HG02623 (cell line): ENCODE measurements at regions not wholly inside any gene's neighbourhood (a gene's known extent, or its start where the extent isn't known, plus 50 kb on each side); places are given as distances from the start of the nearest gene placed in this dataset.

ENCODE experiments used
- ATAC-seq: cut with Tn5 transposase; IDR thresholded peaks from one replicate; pipeline ENCODE4 v1.9.1; 2021; ENCODE audit warnings: moderate library complexity; ENCODE audit not compliant: unreplicated experiment

- no peak for ATAC-seq
Observed at GRCh38 chr9:687994-688393, 153.5 kb upstream of the DMRT1 start.

DNA sequence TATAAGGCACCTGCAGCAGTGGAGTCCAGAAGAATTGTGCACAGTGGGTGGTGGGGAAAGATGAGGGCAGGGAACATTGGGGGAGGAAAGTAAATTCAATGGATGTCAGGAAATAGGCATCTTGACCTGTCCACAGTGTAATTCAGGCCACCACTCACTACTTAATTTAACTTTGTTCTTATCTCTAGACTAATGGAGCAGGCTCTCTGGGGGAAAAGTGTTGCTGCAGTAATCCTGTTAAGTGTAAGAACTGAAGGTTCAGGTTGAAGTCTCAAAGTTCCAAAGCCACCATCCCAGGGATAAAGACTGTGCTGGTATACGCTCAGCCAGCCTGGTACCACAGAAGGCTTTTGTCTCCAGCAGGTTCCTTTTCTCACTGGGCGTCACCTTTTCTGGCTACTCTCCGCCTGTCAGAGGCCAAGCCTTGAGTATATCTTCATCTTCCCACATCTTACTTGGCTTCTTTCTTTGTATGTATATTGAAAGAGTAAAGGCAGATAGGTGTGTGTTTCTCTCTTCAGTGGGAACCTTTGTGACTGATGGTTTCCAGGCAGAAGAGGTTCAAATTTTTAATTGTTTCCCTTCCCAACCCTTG, 150.9 kb upstream of the DMRT1 start:
- no peak for ATAC-seq

GRCh38 chr9:691825-692400, 149.6 kb upstream of the DMRT1 start:
- no peak for ATAC-seq

DNA sequence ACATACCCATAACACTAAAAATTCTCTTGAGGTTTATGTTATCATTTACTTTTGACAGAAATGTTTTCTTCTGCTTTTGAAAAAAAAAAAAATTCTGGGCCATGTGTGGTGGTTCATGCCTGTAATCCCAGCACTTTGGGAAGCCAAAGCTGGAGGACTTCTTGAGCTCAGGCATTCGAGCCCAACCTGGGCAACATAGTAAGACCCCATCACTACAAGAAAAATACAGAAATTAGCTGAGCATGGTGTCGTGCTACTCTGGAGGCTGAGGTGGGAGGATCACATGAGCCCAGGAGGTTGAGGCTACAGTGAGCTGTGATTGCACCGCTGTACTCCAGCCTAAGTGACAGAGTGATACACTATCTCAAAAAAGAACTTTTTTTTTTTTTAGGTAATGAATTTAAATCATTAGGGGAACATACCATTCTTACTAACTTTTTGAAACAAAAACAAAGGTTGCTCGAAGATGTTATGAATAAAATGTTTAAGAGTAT, 148.8 kb upstream of the DMRT1 start:
- ATAC-seq = no peak

DNA sequence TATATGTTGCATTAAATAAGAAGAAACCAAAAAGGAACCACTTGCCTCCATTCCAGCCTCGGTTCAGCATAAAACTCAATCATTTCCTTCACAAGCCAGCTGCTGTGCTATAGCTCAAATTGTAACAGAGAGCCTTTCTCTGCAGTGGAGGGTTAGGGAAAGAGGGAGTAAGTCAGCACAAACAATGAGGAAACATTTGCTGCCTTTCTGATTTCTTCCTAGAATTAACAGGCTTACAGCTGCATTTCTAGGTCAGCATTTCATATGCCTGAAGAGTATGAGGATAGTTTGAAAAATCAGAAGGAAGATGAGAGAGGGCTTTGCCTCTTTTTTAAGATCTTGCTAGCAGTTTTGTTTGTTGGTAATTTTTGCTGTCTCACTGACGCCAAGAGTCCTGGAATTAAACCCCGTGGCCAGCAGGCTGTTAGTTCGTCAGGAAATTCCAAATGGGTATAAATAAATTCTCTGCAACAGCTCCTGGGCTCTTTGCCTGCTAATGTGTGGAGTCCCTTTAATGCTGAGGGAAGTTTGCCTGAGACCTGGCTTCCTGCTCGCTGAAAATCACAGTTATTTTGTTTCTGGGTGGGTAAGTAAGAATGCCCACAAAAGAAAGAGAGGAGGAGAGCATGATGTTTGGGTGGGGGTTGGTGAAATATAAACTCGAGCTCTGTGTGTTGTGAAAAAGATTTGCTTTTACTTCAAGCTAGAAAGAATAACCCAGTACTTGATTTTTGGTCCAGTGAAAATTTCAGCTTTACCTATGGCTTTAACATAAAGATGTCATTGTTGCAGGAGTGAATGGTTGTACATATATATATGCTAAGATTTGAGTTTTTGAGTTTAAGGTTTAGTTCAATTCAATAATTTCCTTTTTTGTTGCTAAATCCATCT, 148.1 kb upstream of the DMRT1 start:
- ATAC-seq = no peak

GRCh38 chr9:694092-694402, 147.4 kb upstream of the DMRT1 start:
- no peak for ATAC-seq

- ATAC-seq = no peak
Observed at GRCh38 chr9:694403-695154, 146.9 kb upstream of the DMRT1 start.

- no peak for ATAC-seq
Observed at GRCh38 chr9:695252-695651, 146.2 kb upstream of the DMRT1 start.

DNA sequence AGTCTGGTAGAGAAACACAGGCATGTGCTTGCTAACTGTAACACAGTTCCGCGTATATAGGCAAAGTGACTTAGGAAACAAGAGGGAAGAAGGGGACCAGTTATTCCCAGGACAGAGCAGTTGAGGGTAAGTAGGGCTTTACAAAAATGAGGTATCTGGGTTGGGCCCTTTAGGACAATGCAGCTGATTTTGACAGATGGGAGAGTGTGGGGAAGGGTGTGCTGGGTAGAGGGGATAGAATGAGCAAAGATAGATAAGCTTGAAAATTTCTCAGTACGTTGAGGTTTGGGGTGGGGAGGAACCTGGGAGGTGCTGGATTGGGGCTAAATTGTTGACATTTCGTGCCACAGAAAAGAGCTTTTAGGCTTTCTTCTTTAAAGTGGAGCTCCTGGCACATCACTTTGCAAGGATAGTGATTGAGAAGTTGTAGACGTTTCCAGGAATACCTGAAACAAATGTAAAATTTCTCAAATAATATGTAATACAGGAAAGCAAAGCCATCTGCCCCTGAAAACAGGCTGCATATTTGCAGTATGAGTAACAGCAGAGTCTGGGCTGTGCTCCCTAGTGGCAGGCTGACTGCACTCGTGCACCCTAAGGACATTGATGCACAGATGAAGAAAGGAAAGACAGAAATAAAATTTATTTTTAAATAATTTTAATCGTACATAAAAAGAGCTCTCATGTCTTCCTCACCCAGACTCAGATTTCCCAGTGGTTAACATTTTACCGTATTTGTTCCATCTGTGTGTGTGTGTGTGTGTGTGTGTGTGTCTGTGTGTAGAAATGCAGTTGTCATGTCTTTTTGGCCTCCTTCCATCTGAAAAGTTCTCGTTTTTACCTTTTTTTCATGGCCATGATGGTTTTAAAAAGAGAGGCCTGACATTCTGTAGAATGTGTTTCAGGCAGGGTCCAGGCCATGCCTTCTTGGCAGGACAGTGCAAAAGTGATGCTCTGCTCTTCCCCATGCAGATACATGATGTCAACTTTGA, 144.9 kb upstream of the DMRT1 start:
- ATAC-seq = no peak

DNA sequence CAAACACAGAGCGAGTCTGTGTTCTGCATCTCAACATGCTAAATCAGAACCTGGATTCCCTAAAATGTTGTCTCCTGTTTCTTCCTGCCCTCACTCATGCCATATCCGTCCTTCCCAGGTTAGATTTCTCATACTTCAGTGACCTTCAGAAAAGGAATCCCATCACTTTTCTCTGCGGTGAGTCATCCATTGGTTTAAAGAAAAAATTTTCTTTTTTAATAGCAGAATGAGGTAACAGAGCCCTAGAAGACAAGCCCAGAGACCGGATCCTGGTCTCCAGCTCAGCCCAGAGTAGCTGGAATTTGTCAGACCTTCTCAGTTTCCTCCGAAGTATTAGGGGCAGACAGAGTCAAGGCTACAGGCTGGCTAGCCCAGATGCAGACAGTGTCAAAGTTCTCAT, 143.2 kb upstream of the DMRT1 start:
- no peak for ATAC-seq

- no peak for ATAC-seq
Observed at GRCh38 chr9:698954-699353, 142.5 kb upstream of the DMRT1 start.

DNA sequence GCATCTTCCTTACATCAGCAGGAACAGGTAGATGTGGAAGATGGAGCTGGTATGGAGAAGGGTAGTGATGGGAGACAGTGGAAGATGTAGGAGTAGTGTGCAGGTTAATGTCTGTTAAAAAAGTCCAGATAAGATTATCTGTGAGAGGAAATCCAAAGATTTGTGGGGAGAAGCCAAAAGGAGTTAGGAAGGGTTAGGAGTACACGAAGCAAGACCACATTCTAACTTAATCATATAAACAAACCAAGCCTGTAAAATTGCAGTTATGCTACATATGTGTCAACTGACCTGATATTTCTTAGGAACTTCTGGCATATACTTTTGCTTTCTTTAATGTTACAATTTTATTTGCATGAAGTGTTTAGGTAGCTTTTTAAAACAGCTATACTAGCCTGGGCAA, 142.1 kb upstream of the DMRT1 start:
- ATAC-seq = no peak

DNA sequence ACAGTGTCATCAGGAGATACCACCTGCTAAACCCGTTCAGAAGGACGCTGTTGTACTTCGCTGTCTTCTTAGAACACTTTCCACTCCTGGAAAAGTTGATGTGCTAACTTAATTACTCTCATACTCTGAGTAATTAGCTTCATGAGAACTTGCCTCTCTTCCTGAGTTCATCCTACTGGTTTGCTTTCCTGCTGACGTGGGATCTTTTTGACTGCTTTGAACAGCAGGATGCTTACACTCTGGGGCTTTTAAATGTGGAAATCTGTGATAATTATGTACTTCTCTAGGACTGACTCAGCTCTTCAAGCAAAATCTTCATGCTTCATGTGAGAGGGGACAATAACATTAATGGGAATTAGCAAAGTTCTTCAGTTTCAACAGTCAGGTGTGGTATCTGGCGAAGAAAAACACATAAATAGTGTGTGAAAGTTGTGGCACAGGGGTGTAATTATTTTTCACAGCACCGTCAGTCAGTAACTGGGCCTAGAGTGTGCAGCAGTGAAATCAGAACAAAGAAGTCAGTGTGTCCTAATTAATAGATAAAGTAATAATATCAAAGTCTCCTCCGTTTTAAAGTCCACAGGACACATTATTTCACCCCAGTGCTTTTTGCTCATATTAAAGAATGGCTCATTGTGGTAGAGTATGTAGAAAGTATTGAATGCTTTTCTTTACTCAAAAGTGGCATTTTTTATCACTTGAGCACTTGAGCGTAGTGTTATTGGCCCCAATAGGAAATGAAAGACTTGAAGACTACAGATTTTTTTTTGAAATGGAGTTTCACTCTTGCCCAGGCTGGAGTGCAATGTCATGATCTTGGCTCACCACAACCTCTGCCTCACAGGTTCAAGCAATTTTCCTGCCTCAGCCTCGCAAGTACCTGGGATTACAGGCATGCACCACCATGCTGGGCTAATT, 140.9 kb upstream of the DMRT1 start:
- no peak for ATAC-seq

- no peak for ATAC-seq
Observed at GRCh38 chr9:703392-703791, 138.1 kb upstream of the DMRT1 start.

DNA sequence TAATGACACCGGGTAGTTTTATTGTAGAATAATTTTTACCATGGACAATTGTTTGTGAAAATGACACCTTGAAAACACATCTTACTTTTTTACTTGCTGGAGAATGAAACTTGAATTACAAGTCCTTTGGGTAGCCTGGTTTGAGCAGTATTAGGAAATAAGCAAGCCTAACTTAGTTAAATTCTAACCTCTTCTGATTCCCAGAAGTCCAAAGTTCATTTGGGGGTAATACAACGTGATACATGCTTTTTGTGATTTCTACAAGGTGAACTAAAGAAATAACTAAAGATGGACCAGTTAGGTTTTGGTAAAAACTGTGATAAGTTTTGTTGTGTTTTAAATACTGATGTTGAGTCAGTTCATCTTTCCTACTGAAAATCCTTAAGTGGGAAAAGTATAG, 135.4 kb upstream of the DMRT1 start:
- ATAC-seq = no peak

GRCh38 chr9:706606-707459, 134.7 kb upstream of the DMRT1 start:
- ATAC-seq = no peak

- ATAC-seq = no peak
Observed at GRCh38 chr9:708182-708550, 133.3 kb upstream of the DMRT1 start.
